HG02623 (cell line): ENCODE measurements at regions not wholly inside any gene's neighbourhood (a gene's known extent, or its start where the extent isn't known, plus 50 kb on each side); places are given as distances from the start of the nearest gene placed in this dataset.

Source experiments
- ATAC-seq: cut with Tn5 transposase; IDR thresholded peaks from one replicate; pipeline ENCODE4 v1.9.1; 2021; ENCODE audit warnings: moderate library complexity; ENCODE audit not compliant: unreplicated experiment

DNA sequence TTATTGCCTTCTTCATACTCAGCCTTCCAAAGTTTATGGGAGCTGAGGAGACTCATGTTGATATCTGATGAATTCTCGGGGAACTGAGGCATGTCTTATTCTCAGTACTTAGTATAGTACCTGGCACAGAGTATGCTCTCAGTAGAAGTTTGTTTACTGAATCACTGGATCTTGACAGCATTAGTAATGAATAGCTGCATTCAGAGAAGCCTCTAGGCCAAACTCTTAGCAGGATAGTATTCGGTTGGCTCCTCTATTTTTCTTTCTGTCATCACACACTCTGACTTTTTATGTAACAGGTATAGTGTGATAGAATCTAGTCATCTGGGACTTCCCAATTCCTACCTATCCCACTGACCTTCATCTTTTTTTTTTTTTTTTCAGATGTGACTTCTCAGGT is 566.4 kb upstream of the MAN1A1 start:
- no peak for ATAC-seq

DNA sequence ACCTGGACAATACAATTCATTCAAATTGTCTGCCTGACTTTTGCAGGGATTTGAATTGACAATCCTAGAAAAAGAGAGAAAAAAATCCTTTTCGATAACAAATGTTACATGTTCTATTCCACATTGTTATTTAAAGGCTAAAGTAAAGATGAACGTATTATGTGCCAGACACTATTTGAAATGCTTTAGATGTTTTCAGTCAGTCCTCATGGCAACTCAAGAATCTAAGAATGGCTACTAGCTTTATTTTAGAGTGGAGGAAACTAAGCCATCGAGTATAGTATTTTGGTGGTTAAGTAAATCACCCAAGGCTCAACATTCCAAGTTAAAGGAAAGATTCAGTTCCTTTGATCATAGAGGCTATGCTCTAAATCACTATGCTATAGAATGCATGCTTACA is 558.6 kb upstream of the MAN1A1 start:
- no peak for ATAC-seq

DNA sequence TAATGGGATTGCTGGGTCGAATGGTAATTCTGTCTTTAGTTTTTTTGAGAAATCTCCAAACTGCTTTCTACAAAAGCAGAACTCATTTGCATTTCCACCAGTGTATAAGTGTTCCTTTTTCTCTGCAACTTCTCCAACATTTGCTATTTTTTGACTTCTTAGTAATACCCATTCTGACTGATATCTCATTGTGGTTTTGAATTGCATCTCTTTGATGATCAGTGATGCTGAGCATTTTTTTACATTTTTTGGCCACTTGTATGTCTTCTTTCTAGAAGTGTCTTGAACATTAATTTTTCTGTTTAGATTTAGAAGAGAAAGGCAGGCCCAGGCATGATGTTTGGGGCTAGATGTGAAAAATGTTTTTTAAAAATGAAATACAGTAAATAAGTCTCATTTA is 553.1 kb upstream of the MAN1A1 start:
- no peak for ATAC-seq

DNA sequence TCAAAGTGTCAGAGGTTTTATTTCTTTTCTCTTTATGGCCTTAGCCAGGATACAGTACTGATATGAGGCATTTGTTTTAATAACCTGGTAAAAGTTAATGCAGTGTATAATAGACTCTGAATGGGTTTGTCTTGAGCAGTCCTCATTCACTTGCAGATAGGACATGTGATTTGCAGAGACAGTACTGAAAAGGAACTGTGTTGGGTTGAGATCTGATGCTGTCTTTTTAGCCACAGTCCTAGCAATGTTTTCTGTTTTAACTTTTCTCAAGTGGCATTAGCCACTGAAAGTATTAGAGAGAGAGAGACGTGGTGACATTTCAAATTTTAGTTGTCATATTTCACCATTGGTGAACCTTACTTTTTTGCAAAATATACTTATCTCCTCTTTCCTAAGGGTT is 547.2 kb upstream of the MAN1A1 start:
- no peak for ATAC-seq

DNA sequence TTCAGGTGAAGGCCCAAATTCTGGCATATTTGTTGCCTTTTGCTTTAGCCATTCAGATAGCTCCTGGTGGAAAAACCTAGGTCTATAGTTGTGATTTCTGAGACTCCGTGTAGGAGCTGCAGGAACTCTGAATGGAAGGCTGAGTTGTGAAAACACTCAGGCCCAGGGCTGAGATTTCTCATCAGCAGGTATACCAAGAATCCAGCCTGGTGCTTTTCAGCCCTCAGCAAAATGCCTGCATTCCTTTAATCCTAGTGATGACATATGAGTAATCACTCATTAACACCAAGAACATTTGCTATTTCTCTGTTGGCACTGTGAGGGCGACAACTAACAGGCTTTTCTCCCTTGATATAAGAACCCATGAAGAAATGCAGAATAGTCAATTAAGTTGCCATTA is 546.1 kb upstream of the MAN1A1 start:
- ATAC-seq: no peak

DNA sequence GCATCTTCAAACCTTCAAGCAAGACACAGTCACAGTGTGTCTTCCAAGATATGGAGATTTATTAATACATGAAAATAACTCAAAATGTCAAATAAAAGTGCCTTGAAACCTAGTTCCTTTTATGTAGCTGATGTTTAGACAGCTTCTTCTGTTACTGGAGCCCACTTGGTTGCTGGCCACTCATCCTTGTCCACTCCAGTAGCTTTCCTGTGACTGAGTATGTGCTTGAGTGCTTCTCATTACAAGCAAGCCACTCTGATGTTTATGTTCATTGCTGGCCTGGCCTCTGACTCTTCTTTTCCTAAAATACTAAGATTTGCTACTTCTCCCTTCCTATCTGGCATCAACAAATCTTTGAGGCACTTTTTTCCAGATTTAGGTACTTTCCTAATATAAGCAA is 545.2 kb upstream of the MAN1A1 start:
- no peak for ATAC-seq

DNA sequence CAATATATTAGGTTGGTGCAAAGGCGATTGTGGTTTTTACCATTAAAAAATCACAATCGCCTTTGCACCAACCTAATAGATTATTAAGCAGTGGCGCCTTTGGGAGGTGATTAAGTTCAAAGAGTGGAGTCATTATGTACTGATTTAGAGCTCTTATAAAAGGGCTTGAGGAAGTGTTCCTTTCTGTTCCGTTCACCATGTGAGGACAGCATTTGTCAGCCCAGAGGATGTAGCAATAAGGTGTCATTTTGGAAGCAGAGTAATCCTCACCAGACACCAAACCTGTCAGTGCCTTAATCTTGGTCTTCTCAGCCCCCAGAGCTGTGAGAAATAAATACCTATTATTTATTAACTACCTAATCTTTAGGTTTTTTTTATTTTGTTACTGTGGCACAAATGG is 542.1 kb upstream of the MAN1A1 start:
- ATAC-seq: no peak

DNA sequence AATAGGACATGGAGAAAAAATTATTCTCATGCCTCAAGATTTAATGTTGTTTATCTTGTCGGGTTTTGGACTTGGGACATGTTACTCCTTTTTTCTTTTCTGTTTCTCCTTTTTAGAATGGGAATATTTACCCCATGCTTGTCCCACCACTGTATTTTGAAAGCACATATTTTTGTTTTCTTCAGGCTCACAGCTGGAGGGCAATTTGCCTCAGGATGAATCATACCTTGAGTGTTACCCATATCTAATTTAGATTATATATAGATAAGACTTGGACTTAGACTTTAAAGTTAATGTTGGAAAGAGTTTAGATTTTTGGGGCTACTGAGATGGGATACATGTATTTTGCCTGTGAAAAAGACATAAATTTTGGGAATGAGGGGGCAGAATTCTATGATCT is 541.6 kb upstream of the MAN1A1 start:
- no peak for ATAC-seq

DNA sequence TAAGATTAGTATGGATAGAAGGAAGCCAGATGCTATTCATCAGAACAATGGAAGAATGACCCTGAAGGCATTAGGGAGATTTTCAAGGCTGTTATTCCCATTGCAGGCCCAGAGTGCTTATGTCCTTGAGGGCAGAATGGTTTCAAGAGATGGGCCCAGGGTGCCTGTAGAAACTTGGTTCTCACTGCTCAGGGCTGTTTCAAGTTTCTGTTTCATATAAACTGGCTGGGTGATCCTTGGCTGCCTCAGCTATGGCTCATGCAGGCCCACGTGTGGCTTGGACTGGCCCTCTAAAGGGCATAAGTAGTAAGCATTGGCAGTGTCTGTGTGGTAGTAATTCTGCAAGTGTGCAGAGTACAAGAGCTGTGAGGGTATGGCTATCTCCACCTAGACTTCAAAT is 540.9 kb upstream of the MAN1A1 start:
- ATAC-seq: no peak

DNA sequence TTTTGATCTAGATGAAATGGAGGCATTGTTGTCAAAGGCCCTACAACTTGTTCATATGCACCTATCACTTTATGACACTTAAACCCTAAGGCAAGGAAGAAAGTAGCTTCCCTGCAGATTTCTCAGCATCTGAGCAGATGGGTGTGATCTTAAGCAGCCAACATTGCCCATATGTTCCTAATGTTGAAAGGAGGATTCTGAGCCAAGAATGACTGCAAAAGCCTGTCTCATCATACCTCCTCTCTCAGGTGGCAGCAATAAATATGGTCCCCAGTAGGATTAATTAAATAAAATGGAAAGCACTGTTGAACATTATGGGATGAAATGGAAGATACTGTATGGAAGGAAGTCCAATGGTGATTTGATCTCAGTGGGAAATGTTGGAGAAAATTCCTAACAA is 538.1 kb upstream of the MAN1A1 start:
- ATAC-seq: no peak

DNA sequence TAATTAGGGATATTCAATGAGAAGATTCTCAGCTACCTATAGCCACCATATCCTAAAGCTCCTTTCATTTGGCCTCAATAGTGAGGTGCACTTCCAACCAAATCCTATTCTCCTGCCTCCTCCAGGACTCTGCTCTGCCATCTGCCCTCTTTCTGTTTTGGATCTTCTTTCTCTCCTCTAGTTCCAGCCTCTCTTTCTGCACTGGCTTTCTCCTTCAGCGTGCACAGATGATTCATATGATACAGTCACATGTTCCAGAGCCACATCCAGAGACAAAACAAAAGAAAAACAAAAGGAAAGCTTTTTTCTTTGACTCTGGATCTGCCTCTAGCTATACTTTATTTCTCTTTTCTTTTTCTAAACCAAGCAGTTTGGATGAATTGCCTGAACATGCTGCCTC is 531.9 kb upstream of the MAN1A1 start:
- no peak for ATAC-seq

DNA sequence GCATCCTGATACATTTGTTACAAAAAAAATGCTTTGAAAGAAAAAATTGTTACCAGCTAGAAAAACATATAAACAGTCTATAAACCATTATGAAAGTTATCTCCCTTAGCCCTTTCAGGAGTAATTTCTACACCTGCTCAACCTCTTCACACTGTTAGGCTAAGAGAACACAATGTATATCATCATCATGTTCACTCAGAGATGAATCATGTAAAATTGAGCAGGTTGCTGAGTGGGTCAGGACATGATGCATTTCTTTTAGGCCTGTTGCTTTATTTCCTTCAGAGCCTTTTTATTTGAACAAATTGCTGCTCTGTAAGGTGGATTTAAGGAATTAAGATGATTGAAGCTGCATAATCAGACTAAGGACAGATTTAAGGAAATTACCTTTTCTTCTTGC is 531.3 kb upstream of the MAN1A1 start:
- no peak for ATAC-seq

DNA sequence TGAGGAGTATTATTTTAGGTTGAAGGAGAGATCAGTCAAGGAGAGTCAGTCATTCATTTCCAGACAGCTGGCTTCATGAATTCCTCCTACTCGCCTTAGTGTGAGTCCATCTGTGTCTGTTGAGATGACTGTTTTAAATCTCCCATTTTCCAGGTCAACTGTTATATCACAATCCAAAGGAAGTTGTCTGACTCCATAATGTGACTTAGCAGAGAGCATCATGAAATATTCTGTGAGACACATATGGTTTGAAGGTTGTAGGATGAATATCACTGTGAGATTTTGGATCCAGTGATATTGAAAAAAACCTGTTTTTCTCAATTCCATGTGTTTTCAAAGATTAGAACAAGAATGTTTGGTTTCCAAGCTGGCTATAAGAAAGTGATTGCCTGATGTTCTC is 530.2 kb upstream of the MAN1A1 start:
- ATAC-seq: no peak

DNA sequence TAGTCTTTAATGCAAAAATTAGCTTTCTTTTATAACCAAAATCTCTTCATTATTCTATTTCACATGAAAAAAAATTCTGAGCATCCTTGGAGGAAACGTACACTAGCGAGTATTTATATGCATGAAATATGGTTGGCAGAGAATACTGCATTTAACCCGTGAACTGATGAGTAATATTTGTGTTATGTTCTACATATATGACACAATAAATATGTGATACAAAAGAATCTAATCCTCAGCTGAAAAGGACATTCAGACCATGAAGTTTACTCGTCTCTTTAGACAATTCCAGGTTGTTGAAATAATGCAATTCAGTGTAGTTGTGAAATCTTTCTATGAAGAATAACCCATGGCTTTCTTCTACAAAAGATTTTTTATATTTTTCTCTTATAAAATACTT is 524.8 kb upstream of the MAN1A1 start:
- no peak for ATAC-seq

DNA sequence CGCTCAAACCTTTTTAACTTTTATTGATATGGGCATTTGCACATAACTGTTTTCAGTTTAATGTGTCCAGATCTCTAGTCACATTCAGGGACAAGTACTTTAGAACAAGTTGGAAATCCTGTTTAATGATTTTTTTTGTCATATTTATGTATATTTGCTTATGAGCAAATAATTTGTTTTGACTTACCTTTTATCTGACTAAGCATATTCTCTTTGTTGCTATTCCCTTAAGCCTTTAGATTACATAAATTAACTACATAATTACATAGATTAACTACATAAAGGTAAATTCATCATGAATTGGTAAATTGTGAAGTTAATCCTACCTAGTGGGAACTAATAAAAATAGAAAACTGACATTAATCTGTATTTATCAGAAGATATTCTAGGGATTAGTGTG is 523.5 kb upstream of the MAN1A1 start:
- no peak for ATAC-seq

DNA sequence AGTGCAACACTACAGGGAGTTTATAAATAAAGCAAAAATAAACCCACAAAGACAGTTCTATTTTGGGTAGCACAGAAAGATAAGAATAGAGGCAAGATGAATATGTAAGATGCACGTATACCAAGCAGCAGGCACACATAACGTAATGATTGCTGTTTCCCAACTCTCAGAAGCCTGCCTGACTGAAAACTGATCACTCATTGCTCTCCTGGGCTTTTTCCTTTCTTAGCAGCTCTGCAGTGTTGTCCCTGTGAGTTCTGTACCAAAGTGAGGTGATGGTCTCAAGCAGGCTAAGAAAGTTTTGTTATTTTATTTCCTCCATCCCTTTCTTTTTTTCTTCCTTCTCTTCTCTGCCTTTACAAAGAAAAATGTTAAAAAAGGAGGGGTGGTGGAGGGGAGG is 522.0 kb upstream of the MAN1A1 start:
- no peak for ATAC-seq

DNA sequence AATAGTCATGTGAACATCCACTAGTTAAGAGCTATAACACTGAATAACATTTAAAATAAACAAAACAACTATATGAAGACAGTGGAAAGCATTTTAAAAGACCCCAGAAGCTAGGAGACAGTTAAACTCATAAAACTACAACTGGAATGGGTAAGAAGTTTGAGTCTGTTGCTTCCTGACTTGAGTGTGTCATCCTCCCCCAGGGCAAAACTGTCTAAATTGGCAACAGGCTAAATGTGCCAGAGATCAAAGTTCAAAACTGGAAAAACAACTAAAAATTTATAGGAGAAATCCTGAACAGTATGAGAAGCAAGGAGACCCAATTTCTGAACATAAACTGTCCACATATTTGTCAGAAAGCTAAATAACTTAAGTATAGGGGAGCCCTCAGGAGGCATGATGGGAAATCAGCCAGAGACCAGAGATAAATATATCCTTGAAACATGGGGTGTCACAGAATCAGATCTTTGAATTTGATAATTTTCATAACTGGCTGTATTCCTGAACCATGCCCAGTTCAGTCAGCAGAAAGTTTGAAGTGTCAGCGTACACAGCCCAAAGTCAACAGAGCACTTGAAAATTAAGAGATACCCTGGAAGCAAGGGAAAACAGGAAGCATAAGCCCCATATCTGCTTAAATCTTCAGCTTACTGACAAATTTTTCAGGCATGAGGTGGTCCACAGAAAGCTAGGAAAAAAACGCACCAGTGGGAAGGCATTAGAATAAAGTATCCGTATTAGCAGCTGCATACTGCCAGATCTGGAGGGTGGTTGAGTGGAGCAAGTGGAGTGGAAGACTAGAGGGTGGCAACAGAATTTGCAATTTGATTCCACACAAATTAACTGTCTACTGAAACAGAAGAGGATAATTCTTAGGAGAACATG is 516.1 kb upstream of the MAN1A1 start:
- ATAC-seq: no peak

DNA sequence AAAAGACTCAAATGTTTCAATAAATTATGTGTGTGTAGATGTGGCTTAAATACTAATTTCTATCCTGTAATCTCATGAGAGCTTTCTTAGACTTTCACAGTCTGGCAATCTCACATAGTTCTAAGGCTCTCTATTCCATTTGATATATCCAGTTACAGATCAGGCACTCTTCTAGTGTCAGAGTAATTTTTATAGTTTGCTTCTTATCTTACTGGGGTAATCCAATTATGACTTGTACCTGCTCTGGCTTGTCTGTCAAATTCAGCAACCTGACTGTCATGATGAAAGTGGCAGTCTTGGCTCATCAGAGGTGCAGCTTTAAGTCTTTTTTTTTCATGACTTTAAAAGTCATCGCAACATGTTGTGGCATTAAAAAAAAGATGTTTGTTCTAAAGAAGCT is 513.2 kb upstream of the MAN1A1 start:
- ATAC-seq: no peak

DNA sequence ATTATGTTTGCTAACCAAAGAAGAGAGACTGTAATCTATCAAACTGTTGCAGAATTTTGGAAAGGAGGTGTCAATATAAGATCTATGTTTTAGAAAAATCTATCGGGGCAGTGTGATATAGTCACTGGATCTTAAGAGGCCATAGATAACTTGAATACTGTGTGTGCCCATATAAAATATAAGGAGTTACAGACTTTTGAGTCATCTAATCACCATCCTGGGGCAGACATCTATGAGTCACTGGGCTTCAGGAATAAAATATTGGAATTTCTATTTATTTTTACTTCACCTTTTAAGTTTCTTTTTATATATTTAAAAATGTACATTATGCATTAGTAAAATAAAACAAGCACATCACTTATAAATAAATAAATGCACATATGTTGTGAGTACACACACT is 509.3 kb upstream of the MAN1A1 start:
- no peak for ATAC-seq

DNA sequence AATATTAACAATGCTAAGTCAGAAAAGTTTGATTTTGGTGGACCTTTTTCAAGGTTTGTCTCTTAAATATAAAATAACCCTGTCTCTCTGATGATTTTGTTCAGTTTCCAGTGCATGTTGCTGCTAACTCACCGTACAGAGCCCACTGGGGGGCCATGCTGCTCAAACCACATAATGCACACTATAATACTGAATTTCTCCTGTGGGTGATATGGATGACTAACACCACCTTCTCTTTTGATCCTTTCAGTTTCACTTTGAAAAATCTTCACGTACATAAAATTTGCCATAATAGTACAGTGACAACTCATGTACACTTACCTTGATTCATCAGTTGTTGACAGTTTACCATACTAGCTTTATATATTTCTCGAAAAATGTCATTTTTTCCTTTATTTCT is 506.6 kb upstream of the MAN1A1 start:
- ATAC-seq: peak; percentile 60

DNA sequence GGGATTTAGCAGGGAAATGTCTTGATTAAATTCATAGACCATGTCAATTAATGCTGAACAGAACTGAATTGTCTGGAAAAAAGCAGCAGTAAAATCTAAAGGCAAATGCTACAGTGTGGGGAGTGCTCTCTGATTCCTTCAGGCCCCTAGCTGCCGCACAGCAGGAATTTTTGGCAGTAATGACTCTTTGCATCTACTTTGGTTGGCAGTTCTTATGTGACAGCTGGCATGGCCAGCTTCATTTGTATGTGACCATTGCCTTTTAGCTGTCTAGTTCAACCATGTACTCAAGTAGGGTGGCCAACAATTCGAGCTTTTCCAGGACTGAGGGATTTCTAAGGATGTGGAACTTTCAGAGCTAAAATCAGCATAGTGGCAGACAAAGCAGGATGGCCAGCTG is 499.1 kb upstream of the MAN1A1 start:
- ATAC-seq: no peak

DNA sequence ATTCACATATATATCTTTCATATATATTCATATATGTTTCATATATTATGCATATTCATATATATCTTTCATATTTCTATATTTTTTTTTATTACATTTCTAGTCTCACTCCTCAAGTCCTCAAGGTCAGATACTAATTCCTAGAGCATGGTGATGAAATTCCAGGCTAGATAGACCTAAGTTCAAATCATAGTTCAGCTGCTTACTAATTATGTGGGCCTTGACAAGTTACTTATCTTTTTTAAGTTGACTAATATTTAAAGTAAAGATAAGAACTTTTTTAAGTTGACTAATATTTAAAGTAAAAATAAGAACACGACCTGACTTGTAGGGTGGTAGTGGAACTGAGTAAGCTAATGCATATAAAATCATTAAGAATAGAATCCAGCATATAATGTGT is 495.6 kb upstream of the MAN1A1 start:
- ATAC-seq: no peak

DNA sequence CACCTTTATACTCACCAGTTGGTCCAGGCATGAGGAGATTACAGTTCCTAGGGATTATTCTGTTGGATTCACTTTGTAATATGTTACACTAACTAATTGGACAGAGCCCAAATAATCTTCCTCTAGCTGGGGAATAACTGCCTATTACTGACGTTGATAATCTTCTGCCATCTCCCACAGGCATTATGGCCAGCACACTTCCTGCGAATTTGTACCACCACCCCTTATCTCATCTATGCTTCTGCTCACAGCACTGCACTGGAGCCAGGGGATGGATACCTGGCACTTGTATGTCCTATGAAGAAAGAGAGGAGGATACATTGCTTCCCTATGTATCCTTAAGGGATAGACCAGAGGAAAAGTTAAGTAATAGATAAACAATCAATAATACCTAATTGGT is 494.8 kb upstream of the MAN1A1 start:
- no peak for ATAC-seq
